Skeletal muscle satellite cell (primary cell): ENCODE measurements at regions not wholly inside any gene's neighbourhood (a gene's known extent, or its start where the extent isn't known, plus 50 kb on each side); places are given as distances from the start of the nearest gene placed in this dataset.
A peak's percentile ranks its signal among the peaks of the same experiment; 100 is the strongest.
"Not testable (repeated sequence)": the region's sequence is repeated elsewhere in the genome, so short reads cannot be mapped to it uniquely, and the experiment has no call there.

Experiments
- H3K27me3 ChIP-seq: 2 replicates; pipeline ENCODE4 v1.7.0; 2013; ENCODE audit warnings: low read length; ENCODE audit not compliant: control insufficient read depth, insufficient read depth
- H3K36me3 ChIP-seq: 2 replicates; pipeline ENCODE4 v1.7.0; 2013; ENCODE audit warnings: mild to moderate bottlenecking, control low read depth, low read length; ENCODE audit not compliant: insufficient read depth
- H3K4me1 ChIP-seq: 2 replicates; pipeline ENCODE4 v1.7.0; 2013; ENCODE audit warnings: low read length; ENCODE audit not compliant: control insufficient read depth, insufficient read depth
- H3K4me2 ChIP-seq: 2 replicates; pipeline ENCODE4 v1.7.0; 2013; ENCODE audit warnings: mild to moderate bottlenecking, low read length
- H3K4me3 ChIP-seq: 2 replicates; pipeline ENCODE4 v1.7.0; 2013; ENCODE audit warnings: low read length
- H3K9ac ChIP-seq: 2 replicates; pipeline ENCODE4 v1.7.0; 2013; ENCODE audit warnings: mild to moderate bottlenecking, low read depth, low read length, moderate library complexity
- H3K9me3 ChIP-seq: replicated peaks from 2 replicates; pipeline ENCODE4 v1.7.0; 2013; ENCODE audit warnings: mild to moderate bottlenecking, control low read depth, low read length

DNA sequence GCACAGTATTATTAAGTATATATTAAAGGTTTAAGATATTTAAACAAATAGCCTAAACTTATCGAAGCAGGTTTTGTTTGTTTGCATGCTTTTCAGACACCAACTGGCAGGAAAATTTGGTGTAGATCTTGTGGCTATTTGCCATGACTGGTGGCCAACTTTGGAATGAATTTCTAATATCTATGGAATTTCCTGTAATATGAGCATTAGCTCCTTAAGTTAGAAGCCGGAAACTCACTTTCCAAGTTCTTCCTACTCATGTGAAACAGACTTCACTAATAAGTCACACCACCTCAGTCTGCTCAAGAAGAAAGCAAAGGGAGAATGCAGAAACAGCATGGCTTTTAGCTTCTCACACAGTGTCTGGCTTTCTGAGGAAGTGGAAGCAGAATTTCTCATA lies 563.9 kb downstream of the GRXCR1 start:
- peak overlapping the region; percentile 41 for H3K4me3 ChIP-seq
- peaks cover 23% of the 10 kb centered on the region for H3K4me1 ChIP-seq
- H3K27me3 ChIP-seq, result no peaks in the 10 kb centered on the region
- H3K9me3 ChIP-seq, result no peaks in the 10 kb centered on the region
- H3K36me3 ChIP-seq, result no peaks in the 10 kb centered on the region
- peak overlapping the region; percentile 58 for H3K4me2 ChIP-seq
- H3K9ac ChIP-seq, result peak overlapping the region; percentile 39

DNA sequence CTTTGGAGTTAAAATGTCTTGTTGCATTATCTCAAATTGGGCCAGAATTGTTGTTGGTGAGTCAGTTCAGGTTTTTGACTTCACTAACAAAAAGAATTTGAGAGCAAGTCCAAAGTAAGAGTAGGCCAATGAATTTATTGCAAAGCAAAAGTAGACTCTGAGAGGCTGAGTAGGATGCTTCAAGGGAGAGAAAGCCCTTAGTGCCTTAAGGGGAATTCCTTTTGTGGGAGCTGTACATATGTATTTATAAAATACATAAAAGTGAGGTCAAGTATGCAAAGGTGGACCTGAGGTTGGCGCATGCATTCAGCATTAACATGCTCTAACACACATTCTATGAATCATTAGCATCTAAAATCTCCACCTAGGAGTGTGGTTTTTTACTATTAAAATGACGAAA lies 565.4 kb downstream of the GRXCR1 start:
- H3K27me3 ChIP-seq, result no peaks in the 10 kb centered on the region
- H3K4me2 ChIP-seq, result no peak overlapping the region
- H3K9me3 ChIP-seq, result no peaks in the 10 kb centered on the region
- peaks cover 23% of the 10 kb centered on the region for H3K4me1 ChIP-seq
- no peaks in the 10 kb centered on the region for H3K36me3 ChIP-seq
- no peak overlapping the region for H3K9ac ChIP-seq
- H3K4me3 ChIP-seq, result no peak overlapping the region

DNA sequence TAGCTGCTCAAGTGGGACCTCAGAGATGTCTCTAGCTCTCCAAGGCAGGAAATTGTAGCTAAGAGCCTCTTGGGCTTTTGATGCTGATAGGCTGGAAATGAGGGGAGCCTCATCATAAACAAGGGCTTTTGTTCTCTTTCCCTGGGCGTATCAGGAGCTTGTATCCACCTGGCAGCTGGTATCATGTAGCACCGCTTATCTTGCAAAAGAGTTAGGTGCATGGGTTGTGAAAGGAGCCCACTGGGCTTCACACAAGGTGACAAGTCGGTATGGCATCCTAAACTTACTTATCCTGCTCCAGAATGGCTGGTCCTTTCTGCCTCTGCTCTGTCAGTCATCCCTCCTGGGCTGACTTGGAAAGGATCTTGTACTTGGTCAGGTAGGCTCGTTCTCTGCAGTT lies 565.8 kb downstream of the GRXCR1 start:
- no peak overlapping the region for H3K9ac ChIP-seq
- H3K4me3 ChIP-seq, result no peak overlapping the region
- no peaks in the 10 kb centered on the region for H3K36me3 ChIP-seq
- H3K9me3 ChIP-seq, result no peaks in the 10 kb centered on the region
- H3K4me1 ChIP-seq, result peaks cover 23% of the 10 kb centered on the region
- no peak overlapping the region for H3K4me2 ChIP-seq
- H3K27me3 ChIP-seq, result no peaks in the 10 kb centered on the region

DNA sequence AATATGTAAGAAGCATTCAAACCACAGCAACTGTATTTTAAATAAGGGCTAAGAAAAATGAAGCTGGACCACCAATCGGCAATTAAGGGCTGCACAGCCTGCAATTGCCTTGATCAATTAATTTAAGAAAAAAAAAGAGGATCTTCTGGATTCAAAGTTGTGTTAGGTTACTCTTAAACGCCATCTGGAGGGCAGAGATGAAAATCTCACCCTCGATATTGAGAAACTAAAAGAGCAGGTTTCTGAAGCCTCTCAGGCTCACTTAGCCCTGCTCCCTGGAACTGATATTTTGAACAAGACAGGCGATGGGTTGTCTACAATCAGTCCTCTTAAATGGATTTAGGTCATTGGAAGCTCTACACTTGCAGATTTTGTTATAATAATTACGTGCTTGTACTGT lies 579.4 kb downstream of the GRXCR1 start:
- H3K27me3 ChIP-seq, result no peaks in the 10 kb centered on the region
- H3K4me2 ChIP-seq, result no peak overlapping the region
- no peak overlapping the region for H3K4me3 ChIP-seq
- H3K9ac ChIP-seq, result no peak overlapping the region
- H3K4me1 ChIP-seq, result no peaks in the 10 kb centered on the region
- peaks cover 2% of the 10 kb centered on the region for H3K9me3 ChIP-seq
- H3K36me3 ChIP-seq, result no peaks in the 10 kb centered on the region

DNA sequence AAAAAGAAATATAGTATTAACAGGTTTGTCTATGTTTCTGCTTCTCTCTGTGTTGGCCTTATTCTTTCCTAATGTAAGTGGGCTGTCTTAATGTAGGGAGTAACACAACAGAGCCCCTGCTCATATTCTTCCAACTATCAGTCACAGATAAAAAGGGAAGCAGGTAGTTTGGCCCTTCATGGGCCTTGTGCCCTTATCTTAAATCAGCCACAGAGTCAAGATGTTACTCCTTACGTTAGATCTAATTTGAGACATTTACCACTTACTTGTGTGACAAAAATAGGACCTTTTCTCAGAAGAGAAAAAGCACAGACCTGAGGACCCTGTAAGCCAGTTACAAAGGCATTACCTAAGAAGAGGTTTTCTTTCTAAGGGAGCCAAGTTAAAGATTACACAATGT lies 589.0 kb downstream of the GRXCR1 start:
- no peaks in the 10 kb centered on the region for H3K27me3 ChIP-seq
- no peaks in the 10 kb centered on the region for H3K36me3 ChIP-seq
- no peak overlapping the region for H3K9ac ChIP-seq
- no peaks in the 10 kb centered on the region for H3K9me3 ChIP-seq
- H3K4me1 ChIP-seq, result no peaks in the 10 kb centered on the region
- no peak overlapping the region for H3K4me3 ChIP-seq
- no peak overlapping the region for H3K4me2 ChIP-seq

DNA sequence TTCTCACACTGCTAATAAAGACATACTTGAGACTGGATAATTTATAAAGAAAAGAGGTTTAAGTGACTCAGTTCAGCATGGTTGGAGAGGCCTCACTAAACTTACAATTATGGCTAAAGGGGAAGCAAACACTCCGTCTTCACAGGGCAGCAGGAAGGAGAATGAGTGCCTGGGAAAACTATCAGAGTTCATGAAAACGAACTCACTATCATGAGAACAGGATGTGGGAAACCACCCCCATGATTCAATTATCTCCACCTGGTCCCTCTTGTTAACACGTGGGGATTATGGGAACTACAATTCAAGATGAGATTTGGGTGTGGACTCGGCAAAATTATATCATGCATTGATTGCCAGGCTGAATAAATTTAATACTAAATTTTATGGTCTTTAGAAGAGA lies 592.7 kb downstream of the GRXCR1 start:
- H3K4me3 ChIP-seq, result no peak overlapping the region
- H3K4me2 ChIP-seq, result no peak overlapping the region
- H3K27me3 ChIP-seq, result no peaks in the 10 kb centered on the region
- H3K9ac ChIP-seq, result no peak overlapping the region
- no peaks in the 10 kb centered on the region for H3K4me1 ChIP-seq
- no peaks in the 10 kb centered on the region for H3K9me3 ChIP-seq
- no peaks in the 10 kb centered on the region for H3K36me3 ChIP-seq

DNA sequence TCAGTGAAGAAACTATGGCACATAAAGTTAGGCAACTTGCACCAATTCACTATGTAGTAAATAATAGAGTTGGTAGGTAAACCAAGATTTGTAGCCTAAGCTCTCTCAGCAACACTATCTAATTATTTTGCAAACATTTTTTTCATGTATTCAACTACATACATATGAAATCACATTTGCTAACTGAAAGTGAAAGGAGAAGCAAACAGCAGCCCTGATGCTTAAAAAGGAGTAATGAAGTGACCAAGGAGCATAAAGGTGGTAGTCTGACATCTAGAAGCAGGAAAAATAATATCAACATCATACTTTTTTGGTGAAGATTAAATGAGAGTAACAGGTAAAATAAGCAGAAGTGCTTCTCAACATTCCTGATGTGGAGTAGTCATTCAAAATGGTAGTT lies 603.7 kb downstream of the GRXCR1 start:
- H3K4me3 ChIP-seq, result no peak overlapping the region
- no peaks in the 10 kb centered on the region for H3K9me3 ChIP-seq
- no peak overlapping the region for H3K4me2 ChIP-seq
- H3K27me3 ChIP-seq, result no peaks in the 10 kb centered on the region
- no peaks in the 10 kb centered on the region for H3K4me1 ChIP-seq
- H3K9ac ChIP-seq, result no peak overlapping the region
- no peaks in the 10 kb centered on the region for H3K36me3 ChIP-seq

DNA sequence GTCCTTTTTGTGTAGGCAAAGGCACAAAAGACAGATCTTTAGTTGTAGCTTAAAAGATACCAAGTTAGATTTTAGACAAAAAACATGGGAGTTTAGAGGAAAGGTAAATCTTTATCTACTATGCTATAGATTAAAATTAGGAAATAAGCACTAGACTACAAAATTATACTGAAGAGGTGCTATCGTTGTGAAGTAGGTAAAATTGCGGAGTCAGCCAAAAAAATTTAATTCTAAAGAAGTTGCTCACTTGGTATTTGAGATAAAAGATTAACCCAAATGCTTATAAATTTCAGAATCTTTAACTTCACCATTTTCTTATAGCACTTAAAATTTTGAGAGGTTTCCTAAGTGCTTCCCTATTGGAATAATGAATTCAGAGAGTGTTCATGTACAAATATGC lies 604.1 kb downstream of the GRXCR1 start:
- Histone ChIP-seq H3K4me2 (no peak overlapping the region), H3K36me3 (no peaks in the 10 kb centered on the region), H3K4me3 (no peak overlapping the region), H3K9ac (no peak overlapping the region), H3K27me3 (no peaks in the 10 kb centered on the region), H3K9me3 (no peaks in the 10 kb centered on the region), H3K4me1 (no peaks in the 10 kb centered on the region)

DNA sequence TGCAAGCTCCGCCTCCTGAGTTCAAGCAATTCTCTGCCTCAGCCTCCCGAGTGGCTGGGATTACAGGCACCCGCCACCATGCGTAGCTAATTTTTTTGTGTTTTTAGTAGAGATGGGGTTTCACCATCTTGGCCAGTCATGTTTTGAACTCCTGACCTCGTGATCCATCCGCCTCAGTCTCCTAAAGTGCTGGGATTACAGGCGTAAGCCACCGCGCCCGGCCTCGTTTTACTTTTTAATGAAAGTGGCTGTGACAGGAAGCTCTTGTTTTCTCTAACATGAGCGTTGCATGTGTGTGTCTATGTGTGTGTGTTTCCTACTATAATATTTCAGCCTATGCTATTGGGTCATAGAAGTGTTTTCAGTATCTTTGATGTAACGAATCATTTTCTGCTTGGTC lies 613.3 kb downstream of the GRXCR1 start:
- not testable (repeated sequence) for H3K4me1 ChIP-seq, H3K4me3 ChIP-seq, H3K27me3 ChIP-seq, H3K9me3 ChIP-seq, H3K9ac ChIP-seq, H3K36me3 ChIP-seq, H3K4me2 ChIP-seq

DNA sequence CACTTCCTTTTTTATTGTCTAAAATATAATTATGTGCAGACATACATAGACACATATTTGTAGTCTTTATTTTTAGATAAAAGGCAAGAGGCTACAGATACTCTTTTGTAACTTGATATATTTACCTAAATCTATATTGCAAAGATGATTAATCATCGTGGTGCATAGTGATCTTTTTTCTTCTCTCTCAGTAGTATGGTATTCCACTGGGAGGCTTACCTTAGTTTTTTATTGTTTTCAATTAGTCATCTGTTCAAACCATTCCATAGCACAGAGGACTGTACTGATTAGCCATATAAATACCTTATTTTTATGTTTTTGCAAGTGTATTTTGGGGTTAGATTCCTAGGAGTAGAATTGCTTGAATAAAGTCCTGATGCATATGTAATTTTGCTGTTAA lies 619.7 kb downstream of the GRXCR1 start:
- Histone ChIP-seq H3K36me3 (no peaks in the 10 kb centered on the region), H3K27me3 (no peaks in the 10 kb centered on the region), H3K4me2 (no peak overlapping the region), H3K4me3 (no peak overlapping the region), H3K9me3 (no peaks in the 10 kb centered on the region), H3K4me1 (no peaks in the 10 kb centered on the region), H3K9ac (no peak overlapping the region)

DNA sequence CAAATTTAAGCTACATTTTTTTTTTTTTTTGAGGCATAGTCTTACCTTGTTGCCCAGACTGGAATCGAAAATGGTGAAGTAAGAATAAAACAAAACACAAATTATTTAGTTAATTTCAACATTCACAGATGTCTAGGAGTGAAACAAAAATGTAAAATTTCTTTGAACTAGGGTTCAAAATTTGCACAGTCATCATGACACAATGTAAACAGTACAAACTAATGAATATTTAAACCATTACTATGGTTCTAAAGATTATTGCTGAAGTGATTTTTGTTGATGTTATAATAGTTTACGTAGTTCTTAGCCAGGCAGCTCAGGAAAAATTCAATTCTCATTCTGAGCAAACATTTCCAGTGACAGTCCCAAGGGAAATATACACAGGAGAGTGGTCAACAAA lies 633.1 kb downstream of the GRXCR1 start:
- Histone ChIP-seq H3K4me2 (no peak overlapping the region), H3K9me3 (no peaks in the 10 kb centered on the region), H3K27me3 (no peaks in the 10 kb centered on the region), H3K4me1 (no peaks in the 10 kb centered on the region), H3K4me3 (no peak overlapping the region), H3K36me3 (no peaks in the 10 kb centered on the region), H3K9ac (no peak overlapping the region)

DNA sequence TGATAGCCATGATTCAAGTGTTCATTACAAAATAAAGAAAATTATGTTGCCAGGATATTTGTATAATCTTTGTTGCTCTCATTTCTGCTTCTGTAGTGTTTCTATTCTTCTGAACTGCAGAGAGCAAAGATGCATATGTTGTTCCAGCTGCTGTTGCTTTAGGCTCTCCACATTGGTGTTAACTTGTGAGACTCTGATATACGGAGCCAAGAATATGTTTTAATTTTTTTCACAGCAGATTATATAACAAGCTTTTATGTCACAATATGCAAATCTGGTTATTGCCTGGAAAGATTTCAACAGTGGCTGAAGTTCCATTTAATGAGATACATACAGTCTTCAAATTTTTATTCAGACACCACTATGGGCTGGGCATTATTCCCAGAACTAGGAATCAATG lies 655.0 kb downstream of the GRXCR1 start:
- Histone ChIP-seq H3K4me3 (no peak overlapping the region), H3K27me3 (no peaks in the 10 kb centered on the region), H3K9ac (no peak overlapping the region), H3K4me2 (no peak overlapping the region), H3K4me1 (no peaks in the 10 kb centered on the region), H3K36me3 (no peaks in the 10 kb centered on the region), H3K9me3 (no peaks in the 10 kb centered on the region)
